ENCODE measurements at regions not wholly inside any gene's neighbourhood (a gene's known extent, or its start where the extent isn't known, plus 50 kb on each side); places are given as distances from the start of the nearest gene placed in this dataset.
"Not testable (repeated sequence)": the region's sequence is repeated elsewhere in the genome, so short reads cannot be mapped to it uniquely, and the experiment has no call there.

GRCh38 chr15:66993090-66993489 lies 72.3 kb upstream of the SMAD3 start:
- Histone ChIP-seq H3K27me3 (ENCODE audit: low read depth) (peaks cover 16% of the 10 kb centered on the region), H3K4me3 (no peak overlapping the region), H3K36me3 (replicated peaks) (no peaks in the 10 kb centered on the region), H3K4me1 (no peaks in the 10 kb centered on the region), H3K9me3 (no peaks in the 10 kb centered on the region)
- in situ Hi-C loops (cut with MboI; ENCODE audit: low sequenced_read_pairs): no loop called here
- no peak for DNase-seq (ENCODE audit: low spot score in 2 of 2)

DNA sequence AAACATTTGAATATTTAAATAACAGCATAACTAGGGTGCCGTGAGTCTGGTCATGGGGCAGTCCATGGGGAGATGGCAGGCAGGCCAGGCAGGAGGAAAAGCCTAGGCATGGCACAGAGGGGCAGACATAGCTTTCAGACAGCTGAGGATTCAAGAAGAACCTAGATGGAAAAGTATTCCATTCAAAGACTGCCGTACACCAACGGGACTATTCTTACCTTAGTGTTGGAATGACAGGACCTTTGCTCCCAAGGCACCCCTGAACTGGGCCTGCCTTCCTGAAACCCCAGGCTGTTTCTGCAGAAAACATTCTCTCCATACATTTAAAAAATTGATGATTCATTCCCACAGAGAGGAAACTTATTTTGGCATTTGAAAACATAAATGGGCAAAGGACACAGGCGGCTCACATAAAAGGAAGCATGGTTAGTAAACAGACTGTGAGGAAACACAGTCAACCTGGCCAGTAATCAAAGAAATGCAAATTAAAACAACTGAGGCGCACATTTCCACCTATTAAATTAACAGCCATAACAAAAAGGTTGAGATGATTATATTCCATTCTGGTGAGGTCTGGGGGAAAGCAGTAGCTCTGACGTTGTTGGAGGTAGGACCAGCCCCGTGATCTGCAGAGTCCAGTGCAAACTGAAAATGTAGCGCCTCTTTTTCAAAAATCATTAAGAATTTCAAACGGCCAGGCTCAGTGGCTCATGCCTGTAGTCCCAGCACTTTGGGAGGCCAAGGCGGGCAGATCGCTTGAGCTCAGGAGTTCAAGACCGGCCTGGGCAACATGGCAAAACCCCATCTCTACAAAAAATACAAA lies 71.3 kb upstream of the SMAD3 start:
- Histone ChIP-seq H3K9me3 (no peaks in the 10 kb centered on the region), H3K4me1 (no peaks in the 10 kb centered on the region), H3K4me3 (no peak overlapping the region), H3K27me3 (ENCODE audit: low read depth) (peaks cover 16% of the 10 kb centered on the region), H3K36me3 (replicated peaks) (no peaks in the 10 kb centered on the region)
- in situ Hi-C loops (cut with MboI; ENCODE audit: low sequenced_read_pairs): no loop called here
- DNase-seq (ENCODE audit: low spot score in 2 of 2): peak in 1 of 2 experiments; percentile 5

GRCh38 chr15:66994927-66995656 lies 70.3 kb upstream of the SMAD3 start:
- in situ Hi-C loops (cut with MboI; ENCODE audit: low sequenced_read_pairs): no loop called here
- DNase-seq (ENCODE audit: low spot score in 2 of 2): peak in 1 of 2 experiments; percentile 1
- Histone ChIP-seq H3K27me3 (ENCODE audit: low read depth) (peaks cover 18% of the 10 kb centered on the region), H3K4me3 (no peak overlapping the region), H3K9me3 (no peaks in the 10 kb centered on the region), H3K4me1 (no peaks in the 10 kb centered on the region), H3K36me3 (replicated peaks) (no peaks in the 10 kb centered on the region)

- no peaks in the 10 kb centered on the region for H3K9me3 ChIP-seq
- DNase-seq (ENCODE audit: low spot score in 2 of 2): no peak
- in situ Hi-C loops (cut with MboI; ENCODE audit: low sequenced_read_pairs): no loop called here
- no peaks in the 10 kb centered on the region for H3K36me3 ChIP-seq (replicated peaks)
- peaks cover 18% of the 10 kb centered on the region for H3K27me3 ChIP-seq (ENCODE audit: low read depth)
- no peaks in the 10 kb centered on the region for H3K4me1 ChIP-seq
- H3K4me3 ChIP-seq: no peak overlapping the region
These were observed 69.3 kb upstream of the SMAD3 start for GRCh38 chr15:66996094-66996493.

DNA sequence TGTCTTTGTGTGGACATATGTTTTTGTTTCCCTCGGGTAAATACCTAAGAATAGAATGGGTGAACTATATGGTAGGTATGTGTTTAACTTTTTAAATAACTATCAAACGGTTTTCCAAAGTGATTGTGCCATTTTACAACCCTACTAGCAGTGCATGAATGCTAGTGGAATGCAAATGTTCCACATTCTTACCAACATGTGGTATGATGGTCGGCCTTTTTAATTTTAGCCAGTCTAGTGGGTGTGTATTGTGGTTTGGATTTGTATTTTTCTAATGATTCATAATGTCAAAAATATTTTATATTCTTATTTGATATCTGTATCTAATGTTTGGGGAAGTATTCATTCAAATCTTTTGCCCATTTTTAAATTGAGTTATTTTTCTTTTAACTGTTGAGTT lies 68.2 kb upstream of the SMAD3 start:
- in situ Hi-C loops (cut with MboI; ENCODE audit: low sequenced_read_pairs): no loop called here
- Histone ChIP-seq H3K4me1 (no peaks in the 10 kb centered on the region), H3K36me3 (replicated peaks) (no peaks in the 10 kb centered on the region), H3K4me3 (no peak overlapping the region), H3K27me3 (ENCODE audit: low read depth) (peaks cover 14% of the 10 kb centered on the region), H3K9me3 (no peaks in the 10 kb centered on the region)
- no peak for DNase-seq (ENCODE audit: low spot score in 2 of 2)

DNA sequence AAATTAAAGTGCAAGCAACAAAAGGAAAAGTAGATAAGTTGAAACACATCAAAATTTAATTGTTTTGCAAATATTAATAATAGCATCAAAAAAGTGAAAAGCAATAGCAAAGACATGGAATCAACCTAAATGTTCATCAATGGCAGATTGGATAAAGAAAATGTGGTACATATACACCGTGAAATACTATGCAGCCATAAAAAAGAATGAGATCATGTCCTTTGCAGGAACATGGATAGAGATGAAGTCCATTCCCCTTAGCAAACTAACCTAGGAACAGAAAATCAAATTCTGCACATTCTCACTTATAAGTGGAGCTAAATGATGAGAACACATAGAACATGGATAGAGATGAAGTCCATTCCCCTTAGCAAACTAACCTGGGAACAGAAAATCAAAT lies 67.2 kb upstream of the SMAD3 start:
- H3K4me3 ChIP-seq; in situ Hi-C loops (cut with MboI; ENCODE audit: low sequenced_read_pairs); H3K36me3 ChIP-seq (replicated peaks); H3K4me1 ChIP-seq; H3K9me3 ChIP-seq; DNase-seq (ENCODE audit: low spot score in 2 of 2): not testable (repeated sequence)
- peaks cover 11% of the 10 kb centered on the region; the same call in 1 of the 2 replicates for H3K27me3 ChIP-seq (ENCODE audit: low read depth)

- no peak overlapping the region for H3K4me3 ChIP-seq
- in situ Hi-C loops (cut with MboI; ENCODE audit: low sequenced_read_pairs): no loop called here
- peaks cover 11% of the 10 kb centered on the region; the same call in 1 of the 2 replicates for H3K27me3 ChIP-seq (ENCODE audit: low read depth)
- no peak for DNase-seq (ENCODE audit: low spot score in 2 of 2)
- H3K36me3 ChIP-seq (replicated peaks): no peaks in the 10 kb centered on the region
- no peaks in the 10 kb centered on the region for H3K4me1 ChIP-seq
- H3K9me3 ChIP-seq: no peaks in the 10 kb centered on the region
These were observed 66.1 kb upstream of the SMAD3 start for GRCh38 chr15:66999046-66999968.

GRCh38 chr15:67000896-67001295 lies 64.5 kb upstream of the SMAD3 start:
- in situ Hi-C loops (cut with MboI; ENCODE audit: low sequenced_read_pairs): no loop called here
- Histone ChIP-seq H3K4me1 (no peaks in the 10 kb centered on the region), H3K4me3 (no peak overlapping the region), H3K9me3 (no peaks in the 10 kb centered on the region), H3K36me3 (replicated peaks) (no peaks in the 10 kb centered on the region), H3K27me3 (ENCODE audit: low read depth) (peaks cover 5% of the 10 kb centered on the region; the same call in 1 of the 2 replicates)
- no peak for DNase-seq (ENCODE audit: low spot score in 2 of 2)

GRCh38 chr15:67002368-67002767 lies 63.0 kb upstream of the SMAD3 start:
- no peak overlapping the region for H3K4me3 ChIP-seq
- H3K9me3 ChIP-seq: no peaks in the 10 kb centered on the region
- H3K36me3 ChIP-seq (replicated peaks): no peaks in the 10 kb centered on the region
- no peaks in the 10 kb centered on the region for H3K4me1 ChIP-seq
- H3K27me3 ChIP-seq (ENCODE audit: low read depth): peaks cover 2% of the 10 kb centered on the region; the same call in 1 of the 2 replicates
- in situ Hi-C loops (cut with MboI; ENCODE audit: low sequenced_read_pairs): no loop called here
- DNase-seq (ENCODE audit: low spot score in 2 of 2): no peak

DNA sequence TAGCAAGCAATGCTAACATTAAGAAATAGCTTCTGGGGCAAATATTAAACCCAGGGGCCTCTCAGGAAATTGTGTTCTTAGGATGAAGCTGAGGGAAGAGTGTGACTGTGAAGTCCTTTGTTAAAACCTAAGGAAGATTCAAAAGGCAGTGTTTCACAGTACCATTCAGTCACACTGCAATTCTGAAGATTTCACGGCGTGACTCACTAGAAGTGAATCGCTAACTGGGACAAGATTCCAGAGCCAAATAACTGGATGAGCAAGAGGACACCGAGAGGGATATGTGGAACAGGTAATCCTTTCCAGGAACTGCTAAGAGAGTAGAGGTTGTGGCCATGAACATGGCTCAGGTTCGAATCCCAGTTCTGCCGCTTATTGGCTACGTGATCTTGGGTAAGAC lies 61.8 kb upstream of the SMAD3 start:
- Histone ChIP-seq H3K4me3 (no peak overlapping the region), H3K9me3 (no peaks in the 10 kb centered on the region), H3K4me1 (no peaks in the 10 kb centered on the region), H3K27me3 (ENCODE audit: low read depth) (peaks cover 2% of the 10 kb centered on the region; the same call in 1 of the 2 replicates), H3K36me3 (replicated peaks) (no peaks in the 10 kb centered on the region)
- in situ Hi-C loops (cut with MboI; ENCODE audit: low sequenced_read_pairs): no loop called here
- DNase-seq (ENCODE audit: low spot score in 2 of 2): no peak

- no peaks in the 10 kb centered on the region for H3K36me3 ChIP-seq (replicated peaks)
- no peak for DNase-seq (ENCODE audit: low spot score in 2 of 2)
- peaks cover 2% of the 10 kb centered on the region; the same call in 1 of the 2 replicates for H3K27me3 ChIP-seq (ENCODE audit: low read depth)
- no peak overlapping the region for H3K4me3 ChIP-seq
- no peaks in the 10 kb centered on the region for H3K4me1 ChIP-seq
- in situ Hi-C loops (cut with MboI; ENCODE audit: low sequenced_read_pairs): no loop called here
- H3K9me3 ChIP-seq: no peaks in the 10 kb centered on the region
These were observed 61.3 kb upstream of the SMAD3 start for GRCh38 chr15:67004142-67004541.

GRCh38 chr15:67005294-67005996 lies 60.0 kb upstream of the SMAD3 start:
- no peak overlapping the region for H3K4me3 ChIP-seq
- H3K36me3 ChIP-seq (replicated peaks): no peaks in the 10 kb centered on the region
- DNase-seq (ENCODE audit: low spot score in 2 of 2): no peak
- in situ Hi-C loops (cut with MboI; ENCODE audit: low sequenced_read_pairs): no loop called here
- no peaks in the 10 kb centered on the region for H3K4me1 ChIP-seq
- no peaks in the 10 kb centered on the region for H3K9me3 ChIP-seq
- no peaks in the 10 kb centered on the region for H3K27me3 ChIP-seq (ENCODE audit: low read depth)
